Activated T-cell treated with anti-CD3 and anti-CD28 coated beads, Interleukin-2, amount 50 U/mL, for 72 hours (primary cell): ENCODE measurements at regions not wholly inside any gene's neighbourhood (a gene's known extent, or its start where the extent isn't known, plus 50 kb on each side); places are given as distances from the start of the nearest gene placed in this dataset.

ENCODE experiments used
- ATAC-seq, 2 donors: fragments of 150-1000 bp; cut with Tn5 transposase; replicated peaks in 1 of 2; 2 replicates each; pipeline ENCODE4 v1.10.0; 2021; ENCODE audit warnings: moderate library complexity in 2 of 2, mild to moderate bottlenecking in 1 of 2
- DNase-seq, 2 donors: peaks; one replicate each; pipeline ENCODE4 v3.0.0; 2021 to 2022; ENCODE audit warnings: mixed read lengths in 1 of 2
- H3K27ac Mint-ChIP-seq: one replicate; pipeline ENCODE4 v1.8.0; 2022; ENCODE audit warnings: mild to moderate bottlenecking, moderate library complexity, mixed read lengths
- H3K27me3 Mint-ChIP-seq: one replicate; pipeline ENCODE4 v1.8.0; 2022; ENCODE audit warnings: low read depth, mixed read lengths
- H3K36me3 Mint-ChIP-seq, 2 donors: one replicate each; pipeline ENCODE4 v1.8.0; 2022; ENCODE audit warnings: mixed read lengths in 2 of 2, mild to moderate bottlenecking in 1 of 2; ENCODE audit not compliant: insufficient read depth in 2 of 2
- H3K4me1 Mint-ChIP-seq: one replicate; pipeline ENCODE4 v1.8.0; 2022; ENCODE audit warnings: low read depth, mixed read lengths
- H3K4me3 Mint-ChIP-seq, 2 donors: one replicate each; pipeline ENCODE4 v1.8.0; 2022; ENCODE audit warnings: mild to moderate bottlenecking in 2 of 2, mixed read lengths in 2 of 2, moderate library complexity in 2 of 2
- H3K9me3 Mint-ChIP-seq, 2 donors: one replicate each; pipeline ENCODE4 v1.8.0; 2022; ENCODE audit warnings: mixed read lengths in 2 of 2

GRCh38 chr7:43022008-43022407 is 89.8 kb downstream of the MRPL32 start:
- Mint-ChIP-seq H3K27ac (no peak overlapping the region), H3K9me3 (peaks cover 0 to 2% of the 10 kb centered on the region in 2 donors), H3K36me3 (no peaks in the 10 kb centered on the region), H3K4me3 (no peak overlapping the region), H3K27me3 (peaks cover 14% of the 10 kb centered on the region), H3K4me1 (no peaks in the 10 kb centered on the region)
- DNase-seq (no peak), ATAC-seq (no peak)

- H3K9me3 Mint-ChIP-seq = no peaks in the 10 kb centered on the region
- H3K4me1 Mint-ChIP-seq = no peaks in the 10 kb centered on the region
- H3K27me3 Mint-ChIP-seq = peaks cover 28% of the 10 kb centered on the region
- ATAC-seq (no peak), DNase-seq (no peak)
- H3K36me3 Mint-ChIP-seq = no peaks in the 10 kb centered on the region
- no peak overlapping the region for H3K4me3 Mint-ChIP-seq
- no peak overlapping the region for H3K27ac Mint-ChIP-seq
These were observed 79.1 kb upstream of the HECW1 start for GRCh38 chr7:43033369-43033768.

GRCh38 chr7:43034535-43035002 is 77.9 kb upstream of the HECW1 start:
- peaks cover 23% of the 10 kb centered on the region for H3K27me3 Mint-ChIP-seq
- ATAC-seq (no peak), DNase-seq (no peak)
- no peak overlapping the region for H3K27ac Mint-ChIP-seq
- no peaks in the 10 kb centered on the region for H3K4me1 Mint-ChIP-seq
- H3K36me3 Mint-ChIP-seq = no peaks in the 10 kb centered on the region
- no peaks in the 10 kb centered on the region for H3K9me3 Mint-ChIP-seq
- H3K4me3 Mint-ChIP-seq = no peak overlapping the region

GRCh38 chr7:43037531-43037930 is 74.9 kb upstream of the HECW1 start:
- H3K27ac Mint-ChIP-seq = no peak overlapping the region
- H3K36me3 Mint-ChIP-seq = no peaks in the 10 kb centered on the region
- no peaks in the 10 kb centered on the region for H3K9me3 Mint-ChIP-seq
- no peak for DNase-seq
- no peak for ATAC-seq
- no peaks in the 10 kb centered on the region for H3K4me1 Mint-ChIP-seq
- H3K27me3 Mint-ChIP-seq = peaks cover 12% of the 10 kb centered on the region
- no peak overlapping the region for H3K4me3 Mint-ChIP-seq

GRCh38 chr7:43038254-43038653 is 74.2 kb upstream of the HECW1 start:
- ATAC-seq (no peak), DNase-seq (no peak)
- Mint-ChIP-seq H3K27me3 (peaks cover 19% of the 10 kb centered on the region), H3K9me3 (no peaks in the 10 kb centered on the region), H3K27ac (no peak overlapping the region), H3K4me1 (no peaks in the 10 kb centered on the region), H3K4me3 (no peak overlapping the region), H3K36me3 (no peaks in the 10 kb centered on the region)

- no peaks in the 10 kb centered on the region for H3K4me1 Mint-ChIP-seq
- DNase-seq = no peak
- H3K27me3 Mint-ChIP-seq = peaks cover 27% of the 10 kb centered on the region
- H3K4me3 Mint-ChIP-seq = no peak overlapping the region
- H3K36me3 Mint-ChIP-seq = no peaks in the 10 kb centered on the region
- no peak overlapping the region for H3K27ac Mint-ChIP-seq
- H3K9me3 Mint-ChIP-seq = no peaks in the 10 kb centered on the region
- no peak for ATAC-seq
These were observed 73.1 kb upstream of the HECW1 start for GRCh38 chr7:43039346-43039745.

- Mint-ChIP-seq H3K4me3 (no peak overlapping the region), H3K27me3 (peaks cover 25% of the 10 kb centered on the region), H3K27ac (no peak overlapping the region), H3K4me1 (no peaks in the 10 kb centered on the region), H3K36me3 (no peaks in the 10 kb centered on the region), H3K9me3 (no peaks in the 10 kb centered on the region)
- ATAC-seq = no peak
- no peak for DNase-seq
These were observed 72.0 kb upstream of the HECW1 start for GRCh38 chr7:43040461-43040860.

GRCh38 chr7:43041105-43041504 is 71.3 kb upstream of the HECW1 start:
- Mint-ChIP-seq H3K27ac (no peak overlapping the region), H3K4me1 (no peaks in the 10 kb centered on the region), H3K4me3 (no peak overlapping the region), H3K9me3 (no peaks in the 10 kb centered on the region), H3K36me3 (no peaks in the 10 kb centered on the region), H3K27me3 (peaks cover 30% of the 10 kb centered on the region)
- ATAC-seq (no peak), DNase-seq (no peak)

GRCh38 chr7:43041724-43042123 is 70.7 kb upstream of the HECW1 start:
- Mint-ChIP-seq H3K27me3 (peaks cover 30% of the 10 kb centered on the region), H3K27ac (no peak overlapping the region), H3K4me3 (no peak overlapping the region), H3K9me3 (no peaks in the 10 kb centered on the region), H3K36me3 (no peaks in the 10 kb centered on the region), H3K4me1 (no peaks in the 10 kb centered on the region)
- no peak for ATAC-seq
- DNase-seq = no peak

GRCh38 chr7:43042302-43042701 is 70.1 kb upstream of the HECW1 start:
- Mint-ChIP-seq H3K36me3 (no peaks in the 10 kb centered on the region), H3K27ac (no peak overlapping the region), H3K27me3 (peaks cover 32% of the 10 kb centered on the region), H3K4me1 (no peaks in the 10 kb centered on the region), H3K4me3 (no peak overlapping the region), H3K9me3 (no peaks in the 10 kb centered on the region)
- no peak for ATAC-seq
- DNase-seq = no peak

GRCh38 chr7:43044511-43044910 is 67.9 kb upstream of the HECW1 start:
- Mint-ChIP-seq H3K4me1 (no peaks in the 10 kb centered on the region), H3K4me3 (no peak overlapping the region), H3K27me3 (peaks cover 49% of the 10 kb centered on the region), H3K36me3 (peaks cover 2 to 6% of the 10 kb centered on the region in 2 donors), H3K27ac (no peak overlapping the region), H3K9me3 (peaks cover 6 to 7% of the 10 kb centered on the region in 2 donors)
- no peak for ATAC-seq
- DNase-seq = no peak

- Mint-ChIP-seq H3K4me3 (no peak overlapping the region), H3K27ac (no peak overlapping the region)
- ATAC-seq = no peak
These were observed 58.3 kb upstream of the HECW1 start for GRCh38 chr7:43054052-43054722.

GRCh38 chr7:43057141-43057540 is 55.3 kb upstream of the HECW1 start:
- no peaks in the 10 kb centered on the region for H3K36me3 Mint-ChIP-seq
- no peak overlapping the region for H3K4me3 Mint-ChIP-seq
- no peak overlapping the region for H3K27ac Mint-ChIP-seq
- ATAC-seq (no peak), DNase-seq (no peak)
- no peaks in the 10 kb centered on the region for H3K9me3 Mint-ChIP-seq
- peaks cover 8% of the 10 kb centered on the region for H3K27me3 Mint-ChIP-seq
- no peaks in the 10 kb centered on the region for H3K4me1 Mint-ChIP-seq

More at GRCh38 chr7:43054052-43054722, 58.3 kb upstream of the HECW1 start:
- Mint-ChIP-seq H3K9me3 (peaks cover 2% of the 10 kb centered on the region in 2 donors), H3K27me3 (peaks cover 13% of the 10 kb centered on the region), H3K4me1 (no peaks in the 10 kb centered on the region), H3K36me3 (peaks cover 0 to 2% of the 10 kb centered on the region in 2 donors)
- DNase-seq = no peak
